IPS-18a (cell line): ENCODE measurements at regions not wholly inside any gene's neighbourhood (a gene's known extent, or its start where the extent isn't known, plus 50 kb on each side); places are given as distances from the start of the nearest gene placed in this dataset.
"Not testable (repeated sequence)": the region's sequence is repeated elsewhere in the genome, so short reads cannot be mapped to it uniquely, and the experiment has no call there.

Experiments used
- H3K27ac ChIP-seq: one replicate; pipeline ENCODE4 v1.5.1; 2013; ENCODE audit warnings: low read length
- H3K27me3 ChIP-seq: one replicate; pipeline ENCODE4 v1.6.1; 2013; ENCODE audit warnings: mild to moderate bottlenecking, low read length; ENCODE audit not compliant: control insufficient read depth, insufficient read depth
- H3K36me3 ChIP-seq: one replicate; pipeline ENCODE4 v1.6.1; 2013; ENCODE audit warnings: low read depth, low read length; ENCODE audit not compliant: control insufficient read depth
- H3K4me1 ChIP-seq: one replicate; pipeline ENCODE4 v1.6.1; 2013; ENCODE audit warnings: low read depth, low read length; ENCODE audit not compliant: control insufficient read depth
- H3K4me3 ChIP-seq: one replicate; pipeline ENCODE4 v1.5.1; 2013; ENCODE audit warnings: low read length
- H3K9ac ChIP-seq: one replicate; pipeline ENCODE4 v1.6.1; 2013; ENCODE audit warnings: mild to moderate bottlenecking, low read length, moderate library complexity
- H3K9me3 ChIP-seq: one replicate; pipeline ENCODE4 v1.6.1; 2013; ENCODE audit warnings: low read depth, low read length; ENCODE audit not compliant: control insufficient read depth

GRCh38 chr7:70884809-70885208 is 247.1 kb upstream of the GALNT17 start:
- peaks cover 27% of the 10 kb centered on the region for H3K4me1 ChIP-seq
- H3K27ac ChIP-seq = peak overlapping the region; percentile 27
- H3K9me3 ChIP-seq = peaks cover 5% of the 10 kb centered on the region
- no peaks in the 10 kb centered on the region for H3K36me3 ChIP-seq
- no peak overlapping the region for H3K4me3 ChIP-seq
- no peak overlapping the region for H3K9ac ChIP-seq
- no peaks in the 10 kb centered on the region for H3K27me3 ChIP-seq

DNA sequence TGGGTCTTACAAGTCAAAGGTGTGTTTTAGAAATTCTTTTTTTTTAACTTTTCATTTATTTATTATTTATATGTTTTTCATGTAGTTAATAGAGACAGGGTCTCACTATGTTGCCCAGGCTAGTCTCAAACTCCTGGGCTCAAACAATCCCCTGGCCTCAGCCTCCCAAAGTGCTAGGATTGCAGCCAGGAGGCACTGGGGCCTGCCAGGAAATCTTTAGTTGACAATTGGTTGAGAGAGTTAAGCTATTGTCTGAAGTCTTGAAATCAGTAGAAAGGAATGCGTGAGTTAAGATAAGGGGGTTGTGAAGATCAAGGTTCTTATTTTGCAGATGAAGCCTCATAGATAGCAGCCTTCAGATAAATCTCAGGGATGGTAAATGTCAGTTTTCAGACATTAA is 245.4 kb upstream of the GALNT17 start:
- Histone ChIP-seq H3K27ac (no peak overlapping the region), H3K36me3 (no peaks in the 10 kb centered on the region), H3K27me3 (no peaks in the 10 kb centered on the region), H3K4me3 (no peak overlapping the region), H3K9me3 (peaks cover 7% of the 10 kb centered on the region), H3K9ac (no peak overlapping the region), H3K4me1 (peaks cover 25% of the 10 kb centered on the region)

DNA sequence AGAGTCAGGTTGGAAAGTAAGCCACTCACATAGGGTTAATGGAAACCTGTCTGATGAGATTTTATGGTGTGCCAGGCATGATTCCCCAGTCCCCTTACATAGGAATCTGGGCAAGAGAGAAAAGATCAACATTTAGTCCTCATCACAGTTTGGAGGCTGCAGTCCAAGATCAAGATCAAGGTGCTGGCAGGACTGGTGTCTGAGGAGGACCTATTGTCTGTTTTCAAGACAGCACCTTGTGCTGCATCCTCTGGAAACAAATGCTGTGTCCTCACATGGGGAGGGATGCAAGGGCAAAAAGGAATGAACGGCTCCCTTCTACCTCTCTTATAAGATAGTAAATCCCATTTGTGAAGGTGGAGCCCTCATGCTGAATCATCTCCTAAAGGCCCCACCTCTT is 244.8 kb upstream of the GALNT17 start:
- H3K9ac ChIP-seq = no peak overlapping the region
- peaks cover 25% of the 10 kb centered on the region for H3K4me1 ChIP-seq
- peaks cover 7% of the 10 kb centered on the region for H3K9me3 ChIP-seq
- H3K27ac ChIP-seq = no peak overlapping the region
- H3K36me3 ChIP-seq = no peaks in the 10 kb centered on the region
- H3K4me3 ChIP-seq = no peak overlapping the region
- no peaks in the 10 kb centered on the region for H3K27me3 ChIP-seq

- Histone ChIP-seq H3K9me3 (peaks cover 7% of the 10 kb centered on the region), H3K4me1 (peaks cover 31% of the 10 kb centered on the region), H3K4me3 (no peak overlapping the region), H3K27me3 (no peaks in the 10 kb centered on the region), H3K9ac (no peak overlapping the region), H3K36me3 (no peaks in the 10 kb centered on the region), H3K27ac (no peak overlapping the region)
Measured at GRCh38 chr7:70890147-70890969, 241.6 kb upstream of the GALNT17 start.

DNA sequence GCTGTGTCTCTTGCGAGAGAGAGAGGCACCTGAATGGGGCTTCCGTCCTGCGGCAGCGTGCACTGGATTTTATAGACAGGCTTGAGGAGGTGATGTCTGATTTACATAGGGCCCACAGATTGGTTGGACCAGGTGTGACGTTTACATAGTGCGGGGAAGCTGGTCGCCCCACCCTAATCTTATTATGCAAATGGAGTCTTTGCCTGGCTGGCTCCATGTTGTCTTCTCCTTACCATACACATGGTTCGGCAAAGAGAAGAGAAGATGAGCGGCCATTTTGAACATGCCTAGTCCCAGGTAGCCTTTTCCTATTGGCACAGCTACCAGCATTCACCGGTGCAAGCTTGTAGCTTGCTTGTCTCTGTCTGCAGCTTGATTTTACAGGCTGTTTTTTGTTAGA is 238.5 kb upstream of the GALNT17 start:
- H3K9me3 ChIP-seq = peaks cover 7% of the 10 kb centered on the region
- H3K27me3 ChIP-seq = no peaks in the 10 kb centered on the region
- peak overlapping the region; percentile 33 for H3K9ac ChIP-seq
- H3K4me3 ChIP-seq = peak overlapping the region; percentile 14
- peak overlapping the region; percentile 86 for H3K27ac ChIP-seq
- H3K36me3 ChIP-seq = no peaks in the 10 kb centered on the region
- peaks cover 34% of the 10 kb centered on the region for H3K4me1 ChIP-seq

DNA sequence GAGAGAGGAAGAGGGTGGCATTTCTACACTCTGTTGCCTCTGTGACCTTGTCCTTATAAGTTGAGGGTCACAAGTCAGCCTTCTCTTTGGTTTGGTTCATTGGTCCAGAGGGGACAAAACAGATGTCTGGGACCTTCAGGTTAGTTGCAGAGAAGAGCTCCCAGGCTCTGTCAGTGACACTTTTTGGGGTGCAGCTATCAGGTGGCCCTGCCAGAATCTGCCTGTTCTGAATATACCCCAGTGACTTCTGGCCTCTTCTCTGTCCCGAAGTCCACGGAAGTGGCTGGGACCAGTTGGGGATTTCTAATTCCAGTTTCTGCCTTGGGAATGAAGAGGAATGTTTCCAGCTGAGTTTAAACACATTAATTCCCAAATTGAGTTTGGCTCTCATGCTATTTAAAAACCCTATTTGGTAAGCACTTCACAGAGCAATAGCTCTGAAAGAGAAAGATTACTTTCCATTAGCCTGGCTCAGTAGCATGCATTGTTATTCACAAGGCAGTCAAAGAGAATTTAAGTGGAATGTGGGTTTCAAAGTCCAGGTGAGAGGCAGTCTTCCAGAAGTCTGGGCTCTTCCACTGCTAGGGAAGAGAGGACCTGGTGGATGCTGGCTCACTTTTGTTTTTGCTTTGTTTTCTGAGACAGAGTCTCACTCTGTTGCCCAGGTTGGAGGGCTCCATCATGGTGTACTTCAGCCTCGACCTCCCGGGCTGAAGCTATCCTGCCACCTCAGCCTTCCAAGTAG is 237.8 kb upstream of the GALNT17 start:
- Histone ChIP-seq H3K4me3 (peak overlapping the region; percentile 14), H3K9ac (peak overlapping the region; percentile 33), H3K27me3 (no peaks in the 10 kb centered on the region), H3K9me3 (peaks cover 7% of the 10 kb centered on the region), H3K36me3 (no peaks in the 10 kb centered on the region), H3K27ac (peak overlapping the region; percentile 86), H3K4me1 (peaks cover 34% of the 10 kb centered on the region)

DNA sequence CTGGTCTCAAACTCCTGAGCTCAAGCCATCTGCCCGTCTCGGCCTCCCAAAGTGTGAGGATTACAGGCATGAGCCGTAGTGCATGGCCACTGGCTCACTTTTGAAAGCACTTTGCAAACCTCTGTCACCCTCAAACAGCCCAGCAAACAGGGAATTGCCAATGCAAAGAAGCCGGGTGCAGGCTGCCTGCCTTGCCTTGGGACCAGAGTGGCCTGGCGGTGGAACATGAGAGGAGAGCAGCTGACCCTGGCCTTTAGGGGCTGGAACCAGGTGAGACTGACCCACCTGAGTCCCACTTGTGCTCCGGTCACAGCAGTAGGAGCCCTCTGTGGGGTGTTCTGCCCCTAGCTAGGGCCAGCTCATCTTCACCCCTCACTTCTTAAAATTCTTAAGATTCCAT is 237.1 kb upstream of the GALNT17 start:
- H3K9ac ChIP-seq = peak overlapping the region; percentile 9
- H3K27me3 ChIP-seq = no peaks in the 10 kb centered on the region
- no peak overlapping the region for H3K4me3 ChIP-seq
- H3K9me3 ChIP-seq = peaks cover 3% of the 10 kb centered on the region
- no peak overlapping the region for H3K27ac ChIP-seq
- H3K36me3 ChIP-seq = no peaks in the 10 kb centered on the region
- peaks cover 34% of the 10 kb centered on the region for H3K4me1 ChIP-seq

DNA sequence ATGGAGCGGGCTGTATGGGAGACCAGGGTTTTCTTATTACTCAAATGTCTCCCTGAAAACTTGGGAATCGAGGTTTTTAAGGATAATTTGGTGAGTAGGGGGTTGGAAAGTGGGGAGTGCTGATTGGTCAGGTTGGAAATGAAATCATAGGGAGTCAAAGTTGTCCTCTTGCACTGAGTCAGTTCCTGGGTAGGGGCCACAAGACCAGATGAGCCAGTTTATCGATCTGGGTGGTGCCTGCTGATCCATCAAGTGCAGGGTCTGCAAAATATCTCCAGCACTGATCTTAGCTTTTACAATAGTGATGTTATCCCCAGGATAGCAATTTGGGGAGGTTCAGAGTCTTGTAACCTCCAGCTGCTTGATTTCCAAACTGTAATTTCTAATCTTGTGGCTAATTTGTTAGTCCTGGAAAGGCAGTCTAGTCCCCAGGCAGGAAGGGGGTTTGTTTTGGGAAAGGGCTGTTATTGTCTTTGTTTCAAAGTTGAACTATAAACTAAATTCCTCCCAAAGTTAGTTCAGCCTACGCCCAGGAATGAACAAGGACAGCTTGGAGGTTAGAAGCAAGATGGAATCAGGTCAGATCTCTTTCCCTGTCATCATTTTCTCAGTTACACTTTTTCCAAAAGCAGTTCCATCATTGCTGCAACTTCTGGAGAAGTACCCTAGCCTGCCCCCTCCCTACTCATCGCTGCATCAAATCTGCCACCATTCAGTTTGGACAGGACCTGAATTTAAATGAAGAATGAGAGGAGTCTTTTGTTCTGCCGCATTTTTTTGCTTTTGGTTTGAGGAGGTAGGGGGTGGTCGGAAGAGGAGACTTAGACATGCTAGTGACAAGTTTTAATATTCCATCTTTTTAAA is 236.4 kb upstream of the GALNT17 start:
- peaks cover 34% of the 10 kb centered on the region for H3K4me1 ChIP-seq
- H3K4me3 ChIP-seq, H3K9ac ChIP-seq, H3K27me3 ChIP-seq, H3K36me3 ChIP-seq, H3K27ac ChIP-seq, H3K9me3 ChIP-seq: not testable (repeated sequence)

DNA sequence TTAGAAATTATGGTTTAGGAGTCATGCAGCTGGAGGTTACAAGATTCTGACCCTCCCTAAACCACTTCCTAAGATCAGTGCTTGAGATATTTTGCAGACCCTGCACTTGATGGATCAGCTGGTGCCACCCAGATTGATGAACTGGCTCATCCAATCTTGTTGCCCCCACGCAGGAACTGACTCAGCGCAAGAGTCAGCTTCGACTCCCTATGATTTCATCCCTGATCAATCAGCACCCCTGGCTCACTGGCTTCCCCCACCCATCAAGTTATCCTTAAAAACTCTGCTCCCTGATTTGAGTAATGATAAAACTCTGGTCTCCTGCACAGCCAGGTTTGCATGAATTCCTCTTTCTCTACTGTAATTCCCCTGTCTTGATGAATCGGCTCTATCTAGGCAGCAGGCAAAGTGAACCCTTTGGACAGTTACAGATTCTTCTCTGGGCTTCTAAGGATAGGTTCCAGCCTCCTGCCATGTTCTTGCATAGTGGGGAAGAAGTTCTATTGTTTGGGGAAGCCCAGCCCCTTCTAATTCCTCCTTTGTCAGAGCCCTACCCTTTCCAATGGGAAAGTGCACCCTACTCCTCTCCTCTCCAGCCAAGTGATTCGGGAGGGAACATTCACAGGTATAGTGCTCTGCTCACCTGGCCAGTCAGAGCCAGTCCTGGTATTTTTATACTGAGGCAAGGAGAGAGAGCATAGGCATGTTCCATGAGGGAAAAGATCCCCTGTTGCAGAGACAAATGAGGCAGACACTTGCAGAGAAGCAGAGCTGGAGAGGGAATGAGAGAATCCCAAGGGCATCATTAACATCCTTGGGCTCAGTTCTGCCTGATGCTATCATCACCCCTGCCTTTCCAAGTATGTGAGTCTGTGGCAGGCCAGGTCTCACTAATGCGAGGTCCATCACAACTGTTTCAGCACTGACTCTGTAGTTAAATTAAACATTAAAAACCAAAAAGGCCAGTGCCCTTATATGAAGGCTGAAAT is 224.4 kb upstream of the GALNT17 start:
- Histone ChIP-seq H3K4me3 (no peak overlapping the region), H3K27ac (no peak overlapping the region), H3K36me3 (no peaks in the 10 kb centered on the region), H3K9ac (no peak overlapping the region), H3K4me1 (peaks cover 6% of the 10 kb centered on the region), H3K27me3 (no peaks in the 10 kb centered on the region), H3K9me3 (no peaks in the 10 kb centered on the region)

GRCh38 chr7:70913924-70914323 is 218.0 kb upstream of the GALNT17 start:
- Histone ChIP-seq H3K4me3 (no peak overlapping the region), H3K9me3 (no peaks in the 10 kb centered on the region), H3K9ac (no peak overlapping the region), H3K27me3 (no peaks in the 10 kb centered on the region), H3K4me1 (no peaks in the 10 kb centered on the region), H3K27ac (no peak overlapping the region), H3K36me3 (no peaks in the 10 kb centered on the region)
